ENCODE measurements at regions not wholly inside any gene's neighbourhood (a gene's known extent, or its start where the extent isn't known, plus 50 kb on each side); places are given as distances from the start of the nearest gene placed in this dataset.
"Not testable (repeated sequence)": the region's sequence is repeated elsewhere in the genome, so short reads cannot be mapped to it uniquely, and the experiment has no call there.

- FAIRE-seq = no peak
- DNase-seq (ENCODE audit: low spot score) = no peak
Measured at GRCh38 chr4:53717064-53717549, 125.8 kb upstream of the LNX1 start.

GRCh38 chr4:53716471-53717063, 125.3 kb upstream of the LNX1 start:
- no peak for DNase-seq (ENCODE audit: low spot score)
- no peak for FAIRE-seq

- no peak for DNase-seq (ENCODE audit: low spot score)
- no peak for FAIRE-seq
Measured at GRCh38 chr4:53716011-53716410, 124.7 kb upstream of the LNX1 start.

GRCh38 chr4:53714236-53715140, 123.2 kb upstream of the LNX1 start:
- no peak for FAIRE-seq
- DNase-seq (ENCODE audit: low spot score) = no peak

- no peak for FAIRE-seq
- no peak for DNase-seq (ENCODE audit: low spot score)
Measured at GRCh38 chr4:53713767-53714166, 122.5 kb upstream of the LNX1 start.

- no peak for DNase-seq (ENCODE audit: low spot score)
Measured at GRCh38 chr4:53713296-53713695, 122.0 kb upstream of the LNX1 start.

GRCh38 chr4:53712408-53713020, 121.2 kb upstream of the LNX1 start:
- FAIRE-seq (no peak), DNase-seq (ENCODE audit: low spot score) (no peak)

More at GRCh38 chr4:53713296-53713695, 122.0 kb upstream of the LNX1 start:
- no peak for FAIRE-seq

- FAIRE-seq = no peak
- DNase-seq (ENCODE audit: low spot score) = no peak
Measured at GRCh38 chr4:53711926-53712325, 120.6 kb upstream of the LNX1 start.

GRCh38 chr4:53709693-53710092, 118.4 kb upstream of the LNX1 start:
- no peak for FAIRE-seq
- DNase-seq (ENCODE audit: low spot score) = no peak

- FAIRE-seq (no peak), DNase-seq (ENCODE audit: low spot score) (no peak)
Measured at GRCh38 chr4:53707491-53707890, 116.2 kb upstream of the LNX1 start.

- FAIRE-seq = no peak
- DNase-seq (ENCODE audit: low spot score) = no peak
Measured at GRCh38 chr4:53706422-53707032, 115.2 kb upstream of the LNX1 start.

- no peak for DNase-seq (ENCODE audit: low spot score)
- no peak for FAIRE-seq
Measured at GRCh38 chr4:53705972-53706371, 114.7 kb upstream of the LNX1 start.

GRCh38 chr4:53705151-53705764, 114.0 kb upstream of the LNX1 start:
- DNase-seq (ENCODE audit: low spot score) (no peak), FAIRE-seq (no peak)

- DNase-seq (ENCODE audit: low spot score) (no peak), FAIRE-seq (no peak)
Measured at GRCh38 chr4:53704329-53704728, 113.0 kb upstream of the LNX1 start.

- DNase-seq (ENCODE audit: low spot score) = no peak
- FAIRE-seq = no peak
Measured at GRCh38 chr4:53703267-53703655, 112.0 kb upstream of the LNX1 start.

- DNase-seq (ENCODE audit: low spot score) (peak; percentile 28), FAIRE-seq (no peak)
Measured at GRCh38 chr4:53702334-53703266, 111.3 kb upstream of the LNX1 start.

GRCh38 chr4:53701260-53701659, 110.0 kb upstream of the LNX1 start:
- FAIRE-seq; DNase-seq (ENCODE audit: low spot score): not testable (repeated sequence)

GRCh38 chr4:53699310-53699709, 108.0 kb upstream of the LNX1 start:
- DNase-seq (ENCODE audit: low spot score); FAIRE-seq: not testable (repeated sequence)

GRCh38 chr4:53697016-53697685, 105.9 kb upstream of the LNX1 start:
- FAIRE-seq (no peak), DNase-seq (ENCODE audit: low spot score) (no peak)
